K562 (cell line): ENCODE measurements at regions not wholly inside any gene's neighbourhood (a gene's known extent, or its start where the extent isn't known, plus 50 kb on each side); places are given as distances from the start of the nearest gene placed in this dataset.
A peak's percentile ranks its signal among the peaks of the same experiment; 100 is the strongest.

ENCODE experiments used
- CHD1 ChIP-seq: fragments of 200-600 bp; sonication (generic); IDR thresholded peaks from one replicate; pipeline ENCODE4 v1.6.1; 2012; ENCODE audit warnings: mild to moderate bottlenecking, moderate library complexity, low read length, inconsistent platforms
- HCFC1 ChIP-seq: IDR thresholded peaks from 2 replicates; pipeline ENCODE4 v1.6.1; 2012; ENCODE audit warnings: low read depth, low read length, improper control_type of control experiment
- HMBOX1 ChIP-seq: sonication (generic); IDR thresholded peaks from 2 replicates; pipeline ENCODE4 v1.6.1; 2016
- IRF2 ChIP-seq: sonication (generic); formaldehyde crosslinking; IDR thresholded peaks from 2 replicates; pipeline ENCODE4 v1.8.1; 2022; ENCODE audit warnings: mild to moderate bottlenecking, missing genetic modification reagents
- JUN ChIP-seq, 2 experiments: sonication (generic) in 1 of 2; formaldehyde crosslinking in 1 of 2; IDR thresholded peaks; 2 replicates each; pipeline versions ENCODE4 v1.6.1 to v1.8.0; 2012 to 2022; ENCODE audit warnings: borderline replicate concordance in 2 of 2, mild to moderate bottlenecking in 2 of 2, improper control_type of control experiment in 1 of 2, low read depth in 1 of 2, low read length in 1 of 2, missing genetic modification reagents in 1 of 2
- MAFK ChIP-seq: IDR thresholded peaks from 2 replicates; pipeline ENCODE4 v1.6.1; 2011; ENCODE audit warnings: low read length, improper control_type of control experiment
- PHF20 ChIP-seq: fragments of 450-650 bp; IDR thresholded peaks from 2 replicates; pipeline ENCODE4 v1.6.1; 2018; ENCODE audit not compliant: partially characterized antibody
- POLR2A ChIP-seq: fragments of 450-650 bp; conservative IDR thresholded peaks from 2 replicates; pipeline ENCODE4 v1.6.1; 2016
- STAT5A ChIP-seq: IDR thresholded peaks from 2 replicates; pipeline ENCODE4 v1.6.1; 2012; ENCODE audit warnings: low read length, inconsistent platforms, borderline replicate concordance

DNA sequence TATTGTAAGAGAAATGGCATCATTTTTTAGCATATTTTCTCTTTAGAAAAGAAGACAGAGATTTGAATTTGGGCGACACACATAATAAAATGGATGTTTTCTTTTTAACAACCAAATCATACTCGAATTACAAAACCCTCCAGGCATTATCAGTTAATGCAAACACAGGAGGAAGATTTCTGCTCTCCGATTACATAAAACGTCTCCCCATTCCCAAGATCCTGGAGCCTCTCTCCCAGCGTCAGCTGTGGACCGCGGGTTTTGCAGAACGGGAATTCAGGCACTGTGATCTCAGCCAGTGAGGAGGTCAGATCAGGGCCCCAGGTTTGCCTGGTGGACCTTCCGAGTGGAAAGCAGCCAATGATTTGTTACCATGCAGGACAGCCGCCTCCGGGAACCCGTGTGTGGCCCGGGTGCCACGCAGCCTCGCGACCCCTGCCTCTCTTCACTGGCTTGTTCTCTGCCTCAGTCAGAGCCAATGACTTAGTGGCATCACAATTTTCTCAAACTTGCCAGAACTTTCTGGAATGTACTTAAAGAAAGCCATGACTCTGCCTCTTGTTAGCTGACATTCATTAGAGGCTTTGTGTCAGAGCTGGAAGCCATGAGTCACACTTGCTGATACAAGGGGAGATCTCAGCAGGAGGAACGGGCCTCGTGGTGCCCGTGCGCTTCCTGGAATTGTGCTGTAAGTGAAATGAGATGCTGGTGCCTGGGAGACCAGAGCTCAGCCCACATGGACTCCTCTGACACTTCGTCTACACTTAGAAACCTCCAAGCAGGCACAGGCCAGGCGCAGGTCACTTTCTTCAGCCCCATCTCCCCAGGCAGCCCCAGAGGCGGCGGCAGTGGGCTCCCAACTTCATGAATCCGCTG lies 246.1 kb downstream of the KLF6 start:
- TF ChIP-seq HCFC1 (no peak), PHF20 (no peak), HMBOX1 (no peak), IRF2 (CRISPR knock-in tag) (no peak), POLR2A (no peak), CHD1 (no peak), JUN (IDR thresholded peaks at IDR 0.05; ENCODE audit: borderline replicate concordance, low read depth, low read length) (peak; percentile 60; the same call in 1 of the 2 replicates), JUN (CRISPR knock-in tag; IDR thresholded peaks at IDR 0.05; ENCODE audit: borderline replicate concordance) (no peak), MAFK (no peak), STAT5A (no peak)
